ENCODE measurements at regions not wholly inside any gene's neighbourhood (a gene's known extent, or its start where the extent isn't known, plus 50 kb on each side); places are given as distances from the start of the nearest gene placed in this dataset.

DNA sequence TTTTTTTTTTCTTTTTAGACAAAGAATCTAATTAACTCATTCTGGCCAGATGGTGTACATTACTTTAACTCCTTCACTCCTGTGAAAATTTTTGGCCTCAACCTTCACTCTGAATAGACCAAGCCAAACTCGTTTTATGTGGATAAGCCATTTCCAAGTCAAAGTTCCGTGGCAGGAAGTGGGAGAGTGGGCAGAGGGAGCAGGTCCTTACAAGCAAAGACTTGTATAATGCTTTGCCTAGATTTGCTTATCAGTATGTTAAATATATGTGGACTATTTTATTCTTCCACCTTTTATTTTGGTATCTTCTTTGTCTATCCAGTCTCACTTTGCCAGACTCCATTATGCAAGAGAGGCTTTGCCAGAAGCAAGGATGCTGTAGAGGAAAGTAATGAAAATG, 178.1 kb upstream of the TNP1 start:
- no peaks in the 10 kb centered on the region for H3K27me3 ChIP-seq
- no peak for DNase-seq (ENCODE audit: low spot score)
- WGBS (ENCODE audit: low lambda C conversion rate, missing lambda C conversion rate): 74% methylated on average over 2 of the region's 2 CpGs

DNA sequence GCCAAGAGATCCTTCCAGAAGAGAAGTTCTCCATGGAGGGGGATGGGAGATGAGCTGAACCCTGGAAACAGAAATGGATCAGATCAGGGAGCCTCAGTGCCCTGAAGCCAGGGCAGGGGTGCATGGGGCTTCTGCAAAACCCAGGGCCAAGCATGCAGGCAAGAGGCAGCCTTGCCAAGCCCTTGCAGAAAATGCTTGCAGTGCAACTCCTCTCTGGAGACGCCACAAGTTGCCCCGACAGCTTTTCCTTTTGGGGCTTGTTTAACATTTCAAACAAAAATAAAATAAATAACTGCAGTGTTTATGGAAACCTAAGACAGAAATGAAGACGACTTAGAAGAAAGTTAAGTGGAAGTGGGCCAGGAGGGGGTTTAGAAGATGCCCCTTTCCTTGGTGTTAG, 177.5 kb upstream of the TNP1 start:
- WGBS (ENCODE audit: low lambda C conversion rate, missing lambda C conversion rate): 56% methylated on average over 3 of the region's 3 CpGs
- no peaks in the 10 kb centered on the region for H3K36me3 ChIP-seq (replicated peaks; ENCODE audit: insufficient read depth, low read depth)
- no peaks in the 10 kb centered on the region for H4K20me1 ChIP-seq (ENCODE audit: insufficient read depth, poor library complexity, severe bottlenecking)
- peaks cover 6% of the 10 kb centered on the region for H3K4me1 ChIP-seq (ENCODE audit: insufficient read depth)
- H3K9me2 ChIP-seq (replicated peaks; ENCODE audit: insufficient read depth): no peaks in the 10 kb centered on the region
- H3K9me3 ChIP-seq (ENCODE audit: low read depth): no peaks in the 10 kb centered on the region
- no peak overlapping the region for H2AFZ ChIP-seq
- H3K79me2 ChIP-seq: no peaks in the 10 kb centered on the region
- DNase-seq (ENCODE audit: low spot score): no peak
- TF ChIP-seq EZH2phosphoT487 (IDR thresholded peaks at IDR 0.05; ENCODE audit: low read depth, severe bottlenecking, unreplicated experiment) (no peak), EZH2 (IDR thresholded peaks at IDR 0.05; ENCODE audit: borderline replicate concordance) (no peak)
- TF ChIP-seq, protein P1, sequence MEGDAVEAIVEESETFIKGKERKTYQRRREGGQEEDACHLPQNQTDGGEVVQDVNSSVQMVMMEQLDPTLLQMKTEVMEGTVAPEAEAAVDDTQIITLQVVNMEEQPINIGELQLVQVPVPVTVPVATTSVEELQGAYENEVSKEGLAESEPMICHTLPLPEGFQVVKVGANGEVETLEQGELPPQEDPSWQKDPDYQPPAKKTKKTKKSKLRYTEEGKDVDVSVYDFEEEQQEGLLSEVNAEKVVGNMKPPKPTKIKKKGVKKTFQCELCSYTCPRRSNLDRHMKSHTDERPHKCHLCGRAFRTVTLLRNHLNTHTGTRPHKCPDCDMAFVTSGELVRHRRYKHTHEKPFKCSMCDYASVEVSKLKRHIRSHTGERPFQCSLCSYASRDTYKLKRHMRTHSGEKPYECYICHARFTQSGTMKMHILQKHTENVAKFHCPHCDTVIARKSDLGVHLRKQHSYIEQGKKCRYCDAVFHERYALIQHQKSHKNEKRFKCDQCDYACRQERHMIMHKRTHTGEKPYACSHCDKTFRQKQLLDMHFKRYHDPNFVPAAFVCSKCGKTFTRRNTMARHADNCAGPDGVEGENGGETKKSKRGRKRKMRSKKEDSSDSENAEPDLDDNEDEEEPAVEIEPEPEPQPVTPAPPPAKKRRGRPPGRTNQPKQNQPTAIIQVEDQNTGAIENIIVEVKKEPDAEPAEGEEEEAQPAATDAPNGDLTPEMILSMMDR (IDR thresholded peaks at IDR 0.05; ENCODE audit: poor library complexity): no peak
- H3K4me2 ChIP-seq: no peak overlapping the region
- H3K27me3 ChIP-seq: no peaks in the 10 kb centered on the region
- no peak overlapping the region for H3K4me3 ChIP-seq
- peak overlapping the region; percentile 37 for H3K27ac ChIP-seq

More for the DNA sequence above, 178.1 kb upstream of the TNP1 start:
- no peak overlapping the region for H3K4me3 ChIP-seq
- no peak overlapping the region for H3K27ac ChIP-seq
- H3K79me2 ChIP-seq: no peaks in the 10 kb centered on the region
- H3K4me1 ChIP-seq (ENCODE audit: insufficient read depth): peaks cover 6% of the 10 kb centered on the region
- H2AFZ ChIP-seq: no peak overlapping the region
- H3K9me2 ChIP-seq (replicated peaks; ENCODE audit: insufficient read depth): no peaks in the 10 kb centered on the region
- TF ChIP-seq, protein P1 (IDR thresholded peaks at IDR 0.05; ENCODE audit: poor library complexity): no peak
- TF ChIP-seq EZH2phosphoT487 (IDR thresholded peaks at IDR 0.05; ENCODE audit: low read depth, severe bottlenecking, unreplicated experiment) (no peak), EZH2 (IDR thresholded peaks at IDR 0.05; ENCODE audit: borderline replicate concordance) (no peak)
- no peak overlapping the region for H3K4me2 ChIP-seq
- no peaks in the 10 kb centered on the region for H3K36me3 ChIP-seq (replicated peaks; ENCODE audit: insufficient read depth, low read depth)
- H3K9me3 ChIP-seq (ENCODE audit: low read depth): no peaks in the 10 kb centered on the region
- no peaks in the 10 kb centered on the region for H4K20me1 ChIP-seq (ENCODE audit: insufficient read depth, poor library complexity, severe bottlenecking)

DNA sequence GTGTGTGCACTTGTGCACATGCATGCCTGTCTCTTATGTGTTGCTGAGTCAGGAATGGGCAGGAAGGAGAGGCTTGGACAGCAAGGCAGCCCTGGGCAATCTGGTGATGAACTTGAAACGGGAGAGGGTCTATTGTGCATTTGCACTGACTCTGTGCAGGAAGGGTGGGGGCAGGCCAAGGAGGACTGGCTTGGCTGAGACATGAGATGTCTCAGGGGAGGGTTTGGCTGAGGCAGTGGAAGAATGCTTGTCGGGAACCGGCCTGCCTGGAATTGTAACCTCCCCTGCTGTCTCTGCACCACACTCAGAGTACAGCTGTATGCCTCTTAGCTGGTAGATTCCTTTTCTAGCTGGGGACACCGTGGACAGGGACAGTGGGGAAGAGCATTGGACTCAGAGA, 176.1 kb upstream of the TNP1 start:
- Histone ChIP-seq H3K27ac (no peak overlapping the region), H3K27me3 (no peaks in the 10 kb centered on the region), H3K9me3 (ENCODE audit: low read depth) (no peaks in the 10 kb centered on the region), H4K20me1 (ENCODE audit: insufficient read depth, poor library complexity, severe bottlenecking) (no peaks in the 10 kb centered on the region), H3K9me2 (replicated peaks; ENCODE audit: insufficient read depth) (no peaks in the 10 kb centered on the region), H3K4me1 (ENCODE audit: insufficient read depth) (peaks cover 6% of the 10 kb centered on the region), H3K79me2 (no peaks in the 10 kb centered on the region), H3K4me2 (no peak overlapping the region), H2AFZ (no peak overlapping the region), H3K4me3 (no peak overlapping the region), H3K36me3 (replicated peaks; ENCODE audit: insufficient read depth, low read depth) (no peaks in the 10 kb centered on the region)
- DNase-seq (ENCODE audit: low spot score): no peak
- 56% methylated on average over 4 of the region's 4 CpGs for WGBS (ENCODE audit: low lambda C conversion rate, missing lambda C conversion rate)
- TF ChIP-seq EZH2phosphoT487 (IDR thresholded peaks at IDR 0.05; ENCODE audit: low read depth, severe bottlenecking, unreplicated experiment): no peak
- TF ChIP-seq, protein P1 (IDR thresholded peaks at IDR 0.05; ENCODE audit: poor library complexity): no peak
- no peak for TF ChIP-seq EZH2 (IDR thresholded peaks at IDR 0.05; ENCODE audit: borderline replicate concordance)

DNA sequence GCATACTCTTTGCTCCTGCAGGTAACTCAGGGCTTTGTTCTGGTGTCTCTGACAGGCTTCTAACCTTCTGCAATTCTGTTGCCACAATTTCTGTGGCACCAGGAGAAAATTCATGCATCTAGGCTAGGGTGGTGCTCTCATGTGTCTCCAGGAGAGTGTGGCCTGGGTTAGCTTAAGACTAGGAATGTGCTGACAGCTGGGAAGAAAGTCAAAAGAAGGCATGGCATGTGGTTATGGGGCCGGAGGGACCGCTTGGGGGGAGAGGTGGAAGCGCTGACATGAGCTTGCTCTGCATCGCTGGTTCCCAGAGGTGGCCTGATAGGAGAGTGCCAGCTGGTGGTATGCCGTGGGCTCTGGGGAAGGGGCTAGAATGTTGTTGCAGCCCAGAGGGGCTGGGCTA, 173.3 kb upstream of the TNP1 start:
- Histone ChIP-seq H3K4me1 (ENCODE audit: insufficient read depth) (peaks cover 6% of the 10 kb centered on the region), H3K4me2 (no peak overlapping the region), H3K9me2 (replicated peaks; ENCODE audit: insufficient read depth) (no peaks in the 10 kb centered on the region), H2AFZ (no peak overlapping the region), H3K36me3 (replicated peaks; ENCODE audit: insufficient read depth, low read depth) (no peaks in the 10 kb centered on the region), H3K27ac (no peak overlapping the region), H3K27me3 (no peaks in the 10 kb centered on the region), H3K4me3 (no peak overlapping the region), H3K79me2 (no peaks in the 10 kb centered on the region), H3K9me3 (ENCODE audit: low read depth) (no peaks in the 10 kb centered on the region), H4K20me1 (ENCODE audit: insufficient read depth, poor library complexity, severe bottlenecking) (no peaks in the 10 kb centered on the region)
- no peak for TF ChIP-seq EZH2 (IDR thresholded peaks at IDR 0.05; ENCODE audit: borderline replicate concordance)
- TF ChIP-seq EZH2phosphoT487 (IDR thresholded peaks at IDR 0.05; ENCODE audit: low read depth, severe bottlenecking, unreplicated experiment): no peak
- TF ChIP-seq, protein P1 (IDR thresholded peaks at IDR 0.05; ENCODE audit: poor library complexity): no peak
- WGBS (ENCODE audit: low lambda C conversion rate, missing lambda C conversion rate): 86% methylated on average over 5 of the region's 5 CpGs
- DNase-seq (ENCODE audit: low spot score): no peak
